ENCODE measurements at regions not wholly inside any gene's neighbourhood (a gene's known extent, or its start where the extent isn't known, plus 50 kb on each side); places are given as distances from the start of the nearest gene placed in this dataset.
"Not testable (repeated sequence)": the region's sequence is repeated elsewhere in the genome, so short reads cannot be mapped to it uniquely, and the experiment has no call there.

- no peak for DNase-seq (ENCODE audit: low spot score)
- TF ChIP-seq CTCF (IDR thresholded peaks at IDR 0.05; ENCODE audit: borderline replicate concordance, control extremely low read depth, extremely low read depth, insufficient read depth, missing control alignments) = no peak
- in situ Hi-C loops (cut with MboI; ENCODE audit: low sequenced_read_pairs, unreplicated experiment) = no loop called here
Observed at GRCh38 chr21:20445971-20446370, 552.2 kb upstream of the NCAM2 start.

GRCh38 chr21:20451046-20451445 is 547.2 kb upstream of the NCAM2 start:
- DNase-seq (ENCODE audit: low spot score) = no peak
- TF ChIP-seq CTCF (IDR thresholded peaks at IDR 0.05; ENCODE audit: borderline replicate concordance, control extremely low read depth, extremely low read depth, insufficient read depth, missing control alignments) = no peak
- in situ Hi-C loops (cut with MboI; ENCODE audit: low sequenced_read_pairs, unreplicated experiment) = no loop called here

- in situ Hi-C loops (cut with MboI; ENCODE audit: low sequenced_read_pairs, unreplicated experiment) = no loop called here
- DNase-seq (ENCODE audit: low spot score) = no peak
- no peak for TF ChIP-seq CTCF (IDR thresholded peaks at IDR 0.05; ENCODE audit: borderline replicate concordance, control extremely low read depth, extremely low read depth, insufficient read depth, missing control alignments)
Observed at GRCh38 chr21:20452935-20453334, 545.3 kb upstream of the NCAM2 start.

GRCh38 chr21:20459838-20460237 is 538.4 kb upstream of the NCAM2 start:
- no peak for DNase-seq (ENCODE audit: low spot score)
- in situ Hi-C loops (cut with MboI; ENCODE audit: low sequenced_read_pairs, unreplicated experiment) = no loop called here
- TF ChIP-seq CTCF (IDR thresholded peaks at IDR 0.05; ENCODE audit: borderline replicate concordance, control extremely low read depth, extremely low read depth, insufficient read depth, missing control alignments) = no peak

- no peak for TF ChIP-seq CTCF (IDR thresholded peaks at IDR 0.05; ENCODE audit: borderline replicate concordance, control extremely low read depth, extremely low read depth, insufficient read depth, missing control alignments)
- in situ Hi-C loops (cut with MboI; ENCODE audit: low sequenced_read_pairs, unreplicated experiment) = no loop called here
- DNase-seq (ENCODE audit: low spot score) = no peak
Observed at GRCh38 chr21:20463362-20463761, 534.8 kb upstream of the NCAM2 start.

GRCh38 chr21:20469361-20469760 is 528.8 kb upstream of the NCAM2 start:
- no peak for DNase-seq (ENCODE audit: low spot score)
- in situ Hi-C loops (cut with MboI; ENCODE audit: low sequenced_read_pairs, unreplicated experiment) = no loop called here
- no peak for TF ChIP-seq CTCF (IDR thresholded peaks at IDR 0.05; ENCODE audit: borderline replicate concordance, control extremely low read depth, extremely low read depth, insufficient read depth, missing control alignments)

GRCh38 chr21:20486303-20486702 is 511.9 kb upstream of the NCAM2 start:
- TF ChIP-seq CTCF (IDR thresholded peaks at IDR 0.05; ENCODE audit: borderline replicate concordance, control extremely low read depth, extremely low read depth, insufficient read depth, missing control alignments) = no peak
- in situ Hi-C loops (cut with MboI; ENCODE audit: low sequenced_read_pairs, unreplicated experiment) = no loop called here
- DNase-seq (ENCODE audit: low spot score) = no peak

GRCh38 chr21:20502915-20503314 is 495.3 kb upstream of the NCAM2 start:
- in situ Hi-C loops (cut with MboI; ENCODE audit: low sequenced_read_pairs, unreplicated experiment); DNase-seq (ENCODE audit: low spot score): not testable (repeated sequence)
